Hematopoietic multipotent progenitor cell treated with erythropoietin and hydrocortisone succinate and interleukin-3 and kit ligand, for 6 days (in vitro differentiated cells): ENCODE measurements at regions not wholly inside any gene's neighbourhood (a gene's known extent, or its start where the extent isn't known, plus 50 kb on each side); places are given as distances from the start of the nearest gene placed in this dataset.
"Not testable (repeated sequence)": the region's sequence is repeated elsewhere in the genome, so short reads cannot be mapped to it uniquely, and the experiment has no call there.

Source experiments
- DNase-seq: peaks from one replicate; pipeline ENCODE4 v3.0.0-alpha.2; 2015

GRCh38 chr1:34371179-34371578 is 194.5 kb downstream of the C1orf94 start:
- DNase-seq = not testable (repeated sequence)

GRCh38 chr1:34371829-34372532 is 195.3 kb downstream of the C1orf94 start:
- no peak for DNase-seq

GRCh38 chr1:34372891-34373290 is 196.2 kb downstream of the C1orf94 start:
- DNase-seq = no peak

GRCh38 chr1:34373912-34374311 is 197.2 kb downstream of the C1orf94 start:
- peak; percentile 1 for DNase-seq

GRCh38 chr1:34376531-34376930 is 199.8 kb downstream of the C1orf94 start:
- DNase-seq = no peak

GRCh38 chr1:34378968-34379856 is 202.5 kb downstream of the C1orf94 start:
- peak; percentile 2 for DNase-seq

- no peak for DNase-seq
Observed at GRCh38 chr1:34379911-34380310, 203.2 kb downstream of the C1orf94 start.

GRCh38 chr1:34380526-34381124 is 203.9 kb downstream of the C1orf94 start:
- no peak for DNase-seq

- no peak for DNase-seq
Observed at GRCh38 chr1:34389974-34390373, 213.3 kb downstream of the C1orf94 start.

- no peak for DNase-seq
Observed at GRCh38 chr1:34396042-34396441, 219.3 kb downstream of the C1orf94 start.

- no peak for DNase-seq
Observed at GRCh38 chr1:34398241-34398915, 221.7 kb downstream of the C1orf94 start.

- peak; percentile 3 for DNase-seq
Observed at GRCh38 chr1:34398916-34399275, 222.2 kb downstream of the C1orf94 start.

- no peak for DNase-seq
Observed at GRCh38 chr1:34400675-34401074, 224.0 kb downstream of the C1orf94 start.

- no peak for DNase-seq
Observed at GRCh38 chr1:34403156-34403555, 226.4 kb downstream of the C1orf94 start.

- DNase-seq = no peak
Observed at GRCh38 chr1:34404804-34405203, 228.1 kb downstream of the C1orf94 start.

GRCh38 chr1:34405266-34405959 is 228.7 kb downstream of the C1orf94 start:
- DNase-seq = no peak

GRCh38 chr1:34406377-34406776 is 229.7 kb downstream of the C1orf94 start:
- no peak for DNase-seq

GRCh38 chr1:34406833-34407539 is 230.3 kb downstream of the C1orf94 start:
- no peak for DNase-seq

GRCh38 chr1:34408011-34408410 is 231.3 kb downstream of the C1orf94 start:
- no peak for DNase-seq

GRCh38 chr1:34409689-34410229 is 233.1 kb downstream of the C1orf94 start:
- DNase-seq = no peak

- DNase-seq = no peak
Observed at GRCh38 chr1:34412598-34413370, 236.1 kb downstream of the C1orf94 start.
